ENCODE measurements at regions not wholly inside any gene's neighbourhood (a gene's known extent, or its start where the extent isn't known, plus 50 kb on each side); places are given as distances from the start of the nearest gene placed in this dataset.

DNA sequence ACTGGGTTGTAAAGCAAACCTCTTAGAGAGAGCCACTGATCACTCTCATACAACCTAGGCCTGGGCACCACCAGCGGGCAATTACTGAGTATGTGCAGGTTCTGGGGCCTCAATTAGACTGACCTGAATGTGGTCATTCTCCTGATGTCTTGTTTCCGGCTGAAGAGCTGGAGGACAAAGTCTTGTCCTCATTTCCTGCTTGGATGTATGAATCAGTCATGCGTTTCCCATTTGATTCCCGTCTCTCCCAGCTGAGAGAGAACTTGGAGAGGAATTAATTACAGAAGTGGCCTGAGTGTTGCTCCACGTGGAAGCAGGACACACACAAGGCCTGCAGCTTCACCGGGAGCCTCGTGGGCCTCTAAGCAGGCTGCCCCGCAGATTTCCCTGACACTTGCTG lies 799.3 kb upstream of the ARGLU1 start:
- TF ChIP-seq ISL1 (CRISPR knock-in tag; IDR thresholded peaks at IDR 0.05) (no peak), ZNF70 (CRISPR knock-in tag; IDR thresholded peaks at IDR 0.05) (no peak), PPARA (CRISPR knock-in tag; IDR thresholded peaks at IDR 0.05; ENCODE audit: borderline replicate concordance) (no peak), ZFP3 (CRISPR knock-in tag; IDR thresholded peaks at IDR 0.05) (no peak), TOX (CRISPR knock-in tag; IDR thresholded peaks at IDR 0.05; ENCODE audit: borderline replicate concordance) (no peak)
- TF ChIP-seq, protein P1, sequence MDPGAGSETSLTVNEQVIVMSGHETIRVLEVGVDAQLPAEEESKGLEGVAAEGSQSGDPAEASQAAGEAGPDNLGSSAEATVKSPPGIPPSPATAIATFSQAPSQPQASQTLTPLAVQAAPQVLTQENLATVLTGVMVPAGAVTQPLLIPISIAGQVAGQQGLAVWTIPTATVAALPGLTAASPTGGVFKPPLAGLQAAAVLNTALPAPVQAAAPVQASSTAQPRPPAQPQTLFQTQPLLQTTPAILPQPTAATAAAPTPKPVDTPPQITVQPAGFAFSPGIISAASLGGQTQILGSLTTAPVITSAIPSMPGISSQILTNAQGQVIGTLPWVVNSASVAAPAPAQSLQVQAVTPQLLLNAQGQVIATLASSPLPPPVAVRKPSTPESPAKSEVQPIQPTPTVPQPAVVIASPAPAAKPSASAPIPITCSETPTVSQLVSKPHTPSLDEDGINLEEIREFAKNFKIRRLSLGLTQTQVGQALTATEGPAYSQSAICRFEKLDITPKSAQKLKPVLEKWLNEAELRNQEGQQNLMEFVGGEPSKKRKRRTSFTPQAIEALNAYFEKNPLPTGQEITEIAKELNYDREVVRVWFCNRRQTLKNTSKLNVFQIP (CRISPR knock-in tag; IDR thresholded peaks at IDR 0.05; ENCODE audit: borderline replicate concordance, low read depth) = no peak
- no peak for ATAC-seq

DNA sequence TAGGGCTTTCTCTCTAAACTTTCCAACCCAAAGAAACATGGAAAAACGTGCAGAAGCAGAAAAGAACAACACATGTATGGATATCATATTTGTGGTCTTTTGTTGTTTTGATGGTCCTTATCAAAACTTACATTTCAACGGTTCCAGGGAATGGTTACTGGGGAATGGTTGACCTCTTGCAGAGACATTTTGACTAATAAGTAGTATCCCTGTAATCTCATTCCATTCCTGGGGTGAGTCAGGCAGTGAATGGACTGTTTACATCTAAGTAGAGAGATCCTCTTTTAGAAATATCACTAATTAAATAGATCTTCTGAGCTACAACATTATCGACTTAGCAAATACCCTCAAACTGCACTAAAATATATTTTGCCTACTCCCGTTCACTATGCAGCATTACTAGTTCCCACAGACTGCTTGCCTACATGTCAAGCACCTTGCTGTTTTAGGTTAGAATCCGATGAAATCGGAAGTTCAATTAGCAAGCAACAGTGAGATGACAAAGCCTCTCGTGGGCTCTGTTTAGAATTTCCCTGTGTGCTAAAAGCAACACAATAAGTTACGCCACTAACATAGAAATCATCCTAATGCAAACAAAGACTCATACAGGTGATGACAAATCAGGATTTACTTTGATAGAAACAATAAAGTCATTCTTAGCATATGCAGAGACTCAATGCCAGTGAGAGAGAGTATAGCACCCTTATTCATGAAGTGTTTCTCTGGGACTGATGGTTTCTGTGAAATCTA lies 797.7 kb upstream of the ARGLU1 start:
- peak; percentile 57; the same call in 2 of the 3 replicates for ATAC-seq
- no peak for TF ChIP-seq ARNTL (CRISPR knock-in tag; IDR thresholded peaks at IDR 0.05; ENCODE audit: borderline replicate concordance, low read depth)
- TF ChIP-seq, protein P1 (CRISPR knock-in tag; IDR thresholded peaks at IDR 0.05; ENCODE audit: borderline replicate concordance, low read depth) = no peak
- TF ChIP-seq PPARA (CRISPR knock-in tag; IDR thresholded peaks at IDR 0.05; ENCODE audit: borderline replicate concordance) = no peak
- no peak for TF ChIP-seq GLIS3 (CRISPR knock-in tag; IDR thresholded peaks at IDR 0.05)
- no peak for TF ChIP-seq OSR1 (CRISPR knock-in tag; IDR thresholded peaks at IDR 0.05)
- TF ChIP-seq, protein P2, sequence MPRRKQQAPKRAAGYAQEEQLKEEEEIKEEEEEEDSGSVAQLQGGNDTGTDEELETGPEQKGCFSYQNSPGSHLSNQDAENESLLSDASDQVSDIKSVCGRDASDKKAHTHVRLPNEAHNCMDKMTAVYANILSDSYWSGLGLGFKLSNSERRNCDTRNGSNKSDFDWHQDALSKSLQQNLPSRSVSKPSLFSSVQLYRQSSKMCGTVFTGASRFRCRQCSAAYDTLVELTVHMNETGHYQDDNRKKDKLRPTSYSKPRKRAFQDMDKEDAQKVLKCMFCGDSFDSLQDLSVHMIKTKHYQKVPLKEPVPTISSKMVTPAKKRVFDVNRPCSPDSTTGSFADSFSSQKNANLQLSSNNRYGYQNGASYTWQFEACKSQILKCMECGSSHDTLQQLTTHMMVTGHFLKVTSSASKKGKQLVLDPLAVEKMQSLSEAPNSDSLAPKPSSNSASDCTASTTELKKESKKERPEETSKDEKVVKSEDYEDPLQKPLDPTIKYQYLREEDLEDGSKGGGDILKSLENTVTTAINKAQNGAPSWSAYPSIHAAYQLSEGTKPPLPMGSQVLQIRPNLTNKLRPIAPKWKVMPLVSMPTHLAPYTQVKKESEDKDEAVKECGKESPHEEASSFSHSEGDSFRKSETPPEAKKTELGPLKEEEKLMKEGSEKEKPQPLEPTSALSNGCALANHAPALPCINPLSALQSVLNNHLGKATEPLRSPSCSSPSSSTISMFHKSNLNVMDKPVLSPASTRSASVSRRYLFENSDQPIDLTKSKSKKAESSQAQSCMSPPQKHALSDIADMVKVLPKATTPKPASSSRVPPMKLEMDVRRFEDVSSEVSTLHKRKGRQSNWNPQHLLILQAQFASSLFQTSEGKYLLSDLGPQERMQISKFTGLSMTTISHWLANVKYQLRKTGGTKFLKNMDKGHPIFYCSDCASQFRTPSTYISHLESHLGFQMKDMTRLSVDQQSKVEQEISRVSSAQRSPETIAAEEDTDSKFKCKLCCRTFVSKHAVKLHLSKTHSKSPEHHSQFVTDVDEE (CRISPR knock-in tag; IDR thresholded peaks at IDR 0.05) = no peak
- TF ChIP-seq, protein P3, sequence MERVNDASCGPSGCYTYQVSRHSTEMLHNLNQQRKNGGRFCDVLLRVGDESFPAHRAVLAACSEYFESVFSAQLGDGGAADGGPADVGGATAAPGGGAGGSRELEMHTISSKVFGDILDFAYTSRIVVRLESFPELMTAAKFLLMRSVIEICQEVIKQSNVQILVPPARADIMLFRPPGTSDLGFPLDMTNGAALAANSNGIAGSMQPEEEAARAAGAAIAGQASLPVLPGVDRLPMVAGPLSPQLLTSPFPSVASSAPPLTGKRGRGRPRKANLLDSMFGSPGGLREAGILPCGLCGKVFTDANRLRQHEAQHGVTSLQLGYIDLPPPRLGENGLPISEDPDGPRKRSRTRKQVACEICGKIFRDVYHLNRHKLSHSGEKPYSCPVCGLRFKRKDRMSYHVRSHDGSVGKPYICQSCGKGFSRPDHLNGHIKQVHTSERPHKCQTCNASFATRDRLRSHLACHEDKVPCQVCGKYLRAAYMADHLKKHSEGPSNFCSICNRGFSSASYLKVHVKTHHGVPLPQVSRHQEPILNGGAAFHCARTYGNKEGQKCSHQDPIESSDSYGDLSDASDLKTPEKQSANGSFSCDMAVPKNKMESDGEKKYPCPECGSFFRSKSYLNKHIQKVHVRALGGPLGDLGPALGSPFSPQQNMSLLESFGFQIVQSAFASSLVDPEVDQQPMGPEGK (CRISPR knock-in tag; IDR thresholded peaks at IDR 0.05; ENCODE audit: borderline replicate concordance) = no peak
- TF ChIP-seq ISL1 (CRISPR knock-in tag; IDR thresholded peaks at IDR 0.05) = no peak
- TF ChIP-seq RARB (CRISPR knock-in tag; IDR thresholded peaks at IDR 0.05) = no peak
- TF ChIP-seq ZNF8 (CRISPR knock-in tag; IDR thresholded peaks at IDR 0.05) = no peak
- TF ChIP-seq, protein P4, sequence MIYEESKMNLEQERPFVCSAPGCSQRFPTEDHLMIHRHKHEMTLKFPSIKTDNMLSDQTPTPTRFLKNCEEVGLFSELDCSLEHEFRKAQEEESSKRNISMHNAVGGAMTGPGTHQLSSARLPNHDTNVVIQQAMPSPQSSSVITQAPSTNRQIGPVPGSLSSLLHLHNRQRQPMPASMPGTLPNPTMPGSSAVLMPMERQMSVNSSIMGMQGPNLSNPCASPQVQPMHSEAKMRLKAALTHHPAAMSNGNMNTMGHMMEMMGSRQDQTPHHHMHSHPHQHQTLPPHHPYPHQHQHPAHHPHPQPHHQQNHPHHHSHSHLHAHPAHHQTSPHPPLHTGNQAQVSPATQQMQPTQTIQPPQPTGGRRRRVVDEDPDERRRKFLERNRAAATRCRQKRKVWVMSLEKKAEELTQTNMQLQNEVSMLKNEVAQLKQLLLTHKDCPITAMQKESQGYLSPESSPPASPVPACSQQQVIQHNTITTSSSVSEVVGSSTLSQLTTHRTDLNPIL (CRISPR knock-in tag; IDR thresholded peaks at IDR 0.05; ENCODE audit: low read depth) = no peak
- no peak for TF ChIP-seq TOX (CRISPR knock-in tag; IDR thresholded peaks at IDR 0.05; ENCODE audit: borderline replicate concordance)
- no peak for TF ChIP-seq ZNF70 (CRISPR knock-in tag; IDR thresholded peaks at IDR 0.05)
- no peak for TF ChIP-seq ZNF565 (CRISPR knock-in tag; conservative IDR thresholded peaks at IDR 0.05; ENCODE audit: low read depth)
- TF ChIP-seq ZFP30 (CRISPR knock-in tag; IDR thresholded peaks at IDR 0.05) = no peak
- no peak for TF ChIP-seq SNAI2 (CRISPR knock-in tag; IDR thresholded peaks at IDR 0.05)
- TF ChIP-seq, protein P5, sequence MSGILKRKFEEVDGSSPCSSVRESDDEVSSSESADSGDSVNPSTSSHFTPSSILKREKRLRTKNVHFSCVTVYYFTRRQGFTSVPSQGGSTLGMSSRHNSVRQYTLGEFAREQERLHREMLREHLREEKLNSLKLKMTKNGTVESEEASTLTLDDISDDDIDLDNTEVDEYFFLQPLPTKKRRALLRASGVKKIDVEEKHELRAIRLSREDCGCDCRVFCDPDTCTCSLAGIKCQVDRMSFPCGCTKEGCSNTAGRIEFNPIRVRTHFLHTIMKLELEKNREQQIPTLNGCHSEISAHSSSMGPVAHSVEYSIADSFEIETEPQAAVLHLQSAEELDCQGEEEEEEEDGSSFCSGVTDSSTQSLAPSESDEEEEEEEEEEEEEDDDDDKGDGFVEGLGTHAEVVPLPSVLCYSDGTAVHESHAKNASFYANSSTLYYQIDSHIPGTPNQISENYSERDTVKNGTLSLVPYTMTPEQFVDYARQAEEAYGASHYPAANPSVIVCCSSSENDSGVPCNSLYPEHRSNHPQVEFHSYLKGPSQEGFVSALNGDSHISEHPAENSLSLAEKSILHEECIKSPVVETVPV (CRISPR knock-in tag; IDR thresholded peaks at IDR 0.05) = no peak
